Stimulated activated CD8-positive, alpha-beta memory T cell treated with anti-CD3 and anti-CD28 coated beads, Interleukin-15, amount 100 ng/mL, for 4 hours (primary cell): ENCODE measurements at regions not wholly inside any gene's neighbourhood (a gene's known extent, or its start where the extent isn't known, plus 50 kb on each side); places are given as distances from the start of the nearest gene placed in this dataset.

ENCODE experiments used
- DNase-seq, 2 donors: peaks; one replicate each; pipeline ENCODE4 v3.0.0-alpha.2; 2020; ENCODE audit warnings: low read depth in 2 of 2

GRCh38 chr4:10753856-10754402 lies 69.4 kb upstream of the CLNK start:
- no peak for DNase-seq

- DNase-seq: no peak
Observed at GRCh38 chr4:10753336-10753735, 68.8 kb upstream of the CLNK start.

- DNase-seq: no peak
Observed at GRCh38 chr4:10750714-10751113, 66.1 kb upstream of the CLNK start.

GRCh38 chr4:10747186-10747585 lies 62.6 kb upstream of the CLNK start:
- no peak for DNase-seq

- DNase-seq: no peak
Observed at GRCh38 chr4:10746371-10747171, 62.0 kb upstream of the CLNK start.

GRCh38 chr4:10743357-10743756 lies 58.8 kb upstream of the CLNK start:
- no peak for DNase-seq

- DNase-seq: no peak
Observed at GRCh38 chr4:10741961-10742699, 57.6 kb upstream of the CLNK start.

GRCh38 chr4:10740891-10741620 lies 56.5 kb upstream of the CLNK start:
- no peak for DNase-seq

- no peak for DNase-seq
Observed at GRCh38 chr4:10740251-10740650, 55.7 kb upstream of the CLNK start.

- DNase-seq: no peak
Observed at GRCh38 chr4:10738826-10739489, 54.4 kb upstream of the CLNK start.

GRCh38 chr4:10737337-10737736 lies 52.8 kb upstream of the CLNK start:
- no peak for DNase-seq

- no peak for DNase-seq
Observed at GRCh38 chr4:10736895-10737294, 52.3 kb upstream of the CLNK start.

GRCh38 chr4:10736266-10736665 lies 51.7 kb upstream of the CLNK start:
- DNase-seq: no peak

GRCh38 chr4:10734697-10735096 lies 50.1 kb upstream of the CLNK start:
- peak in 1 of 2 donors; percentile 3 for DNase-seq
